HepG2 (cell line): ENCODE measurements at regions not wholly inside any gene's neighbourhood (a gene's known extent, or its start where the extent isn't known, plus 50 kb on each side); places are given as distances from the start of the nearest gene placed in this dataset.

Source experiments
- ATAC-seq: fragments of 200-7000 bp; cut with Tn5 transposase; 3 replicates; pipeline ENCODE4 v1.9.1; 2020; ENCODE audit warnings: mild to moderate bottlenecking, moderate library complexity
- BruUV-seq: library from RNA; stranded (reverse); fragments of 400-500 nt; replicated peaks from 2 replicates; lab custom pipeline; 2021; lab: Mats Ljungman, UMichigan
- CTCF ChIA-PET: fragments of 300-600 bp; formaldehyde crosslinking; extraction: SDS; loops from one replicate; lab custom pipeline; 2021; ENCODE audit warnings: low total read pairs, inconsistent platforms, low intra/inter-chr PET ratio; lab: Yijun Ruan, JAX
- POLR2A ChIA-PET: fragments of 350-600 bp; sonication (Branson Sonifier 250); formaldehyde crosslinking; loops from one replicate; lab custom pipeline; 2020; ENCODE audit warnings: antibody characterized with exemption, inconsistent platforms; lab: Yijun Ruan, JAX
- DNase-seq: peaks from one replicate; pipeline ENCODE4 v3.0.0-alpha.2; 2015; ENCODE audit warnings: low spot score
- FAIRE-seq: peaks from 3 replicates; lab custom pipeline; 2011; peaks lifted over from hg19 to GRCh38; lab: Jason Lieb, UNC
- H2AFZ ChIP-seq: one replicate; pipeline ENCODE4 v1.6.1; 2011; ENCODE audit warnings: low read length, inconsistent platforms
- H3K27ac ChIP-seq: fragments of 300-600 bp; 3 replicates; pipeline ENCODE4 v1.8.0; 2011; ENCODE audit warnings: mixed run types, mild to moderate bottlenecking, mixed read lengths, low read length, inconsistent platforms; ENCODE audit not compliant: insufficient read depth; ENCODE audit errors: extremely low read length
- H3K27me3 ChIP-seq, 2 experiments: fragments of 200-600 bp in 1 of 2; 2 replicates in 1 of 2; 3 replicates in 1 of 2; pipeline versions ENCODE4 v1.6.0 to v1.8.0; 2011; ENCODE audit warnings: low read length in 2 of 2, mild to moderate bottlenecking in 2 of 2, moderate library complexity in 2 of 2, inconsistent platforms in 1 of 2; ENCODE audit not compliant: insufficient read depth in 2 of 2, control insufficient read depth in 1 of 2
- H3K36me3 ChIP-seq, 2 experiments: fragments of 200-600 bp in 1 of 2; replicated peaks in 1 of 2; 2 replicates in 1 of 2; 3 replicates in 1 of 2; pipeline versions ENCODE4 v1.5.1 to v1.8.0; 2011; ENCODE audit warnings: low read length in 2 of 2, inconsistent platforms in 1 of 2; ENCODE audit not compliant: insufficient read depth in 2 of 2, control insufficient read depth in 1 of 2
- H3K4me1 ChIP-seq: 2 replicates; pipeline ENCODE4 v1.5.1; 2012; ENCODE audit warnings: low read length, inconsistent platforms; ENCODE audit not compliant: insufficient read depth
- H3K4me2 ChIP-seq: 2 replicates; pipeline ENCODE4 v1.6.0; 2011; ENCODE audit warnings: low read depth, low read length, inconsistent platforms
- H3K4me3 ChIP-seq, 3 experiments: fragments of 200-600 bp in 1 of 3; sonication (generic), shearing (Covaris generic) in 1 of 3; replicated peaks in 1 of 3; 2 replicates each; pipeline ENCODE4 v1.5.1; 2011 to 2016; ENCODE audit warnings: low read length in 3 of 3, inconsistent platforms in 2 of 3, low read depth in 2 of 3, mild to moderate bottlenecking in 2 of 3, control low read depth in 1 of 3, mixed read lengths in 1 of 3; ENCODE audit not compliant: insufficient read depth in 1 of 3
- H3K79me2 ChIP-seq: one replicate; pipeline ENCODE4 v1.6.1; 2011; ENCODE audit warnings: low read length, inconsistent platforms; ENCODE audit not compliant: insufficient read depth
- H3K9ac ChIP-seq: 2 replicates; pipeline ENCODE4 v1.6.0; 2011; ENCODE audit warnings: mild to moderate bottlenecking, low read depth, low read length, inconsistent platforms; ENCODE audit not compliant: insufficient read depth
- H3K9me3 ChIP-seq: 2 replicates; pipeline ENCODE4 v1.5.1; 2012; ENCODE audit warnings: mild to moderate bottlenecking, low read length
- H4K20me1 ChIP-seq: 2 replicates; pipeline ENCODE4 v1.6.0; 2011; ENCODE audit warnings: inconsistent platforms, mild to moderate bottlenecking, low read length, moderate library complexity; ENCODE audit not compliant: insufficient read depth
- ISX ChIP-seq: sonication (generic); formaldehyde crosslinking; conservative IDR thresholded peaks from 2 replicates; pipeline ENCODE4 v1.5.0; 2020; ENCODE audit warnings: missing genetic modification reagents
- MIER3 ChIP-seq: IDR thresholded peaks from 2 replicates; pipeline ENCODE4 v1.6.1; 2016; ENCODE audit warnings: missing compliant biosample characterization, borderline replicate concordance
- PAWR ChIP-seq: sonication (generic); formaldehyde crosslinking; IDR thresholded peaks from 2 replicates; pipeline ENCODE4 v1.4.0; 2020; ENCODE audit warnings: missing genetic modification reagents, mild to moderate bottlenecking, borderline replicate concordance
- PAX8 ChIP-seq: sonication (generic); formaldehyde crosslinking; IDR thresholded peaks from 2 replicates; pipeline ENCODE4 v1.8.0; 2022; ENCODE audit warnings: mild to moderate bottlenecking, missing genetic modification reagents, borderline replicate concordance
- RBAK ChIP-seq: sonication (generic); formaldehyde crosslinking; IDR thresholded peaks from 2 replicates; pipeline ENCODE4 v1.5.1; 2020; ENCODE audit warnings: mild to moderate bottlenecking, missing genetic modification reagents
- SRSF4 ChIP-seq: fragments of 200-400 bp; formaldehyde crosslinking; IDR thresholded peaks from one replicate; pipeline ENCODE4 v1.6.1; 2018; ENCODE audit warnings: mild to moderate bottlenecking, low read depth, low read length, moderate library complexity; ENCODE audit not compliant: poor library complexity, severe bottlenecking
- U2AF2 ChIP-seq: fragments of 200-400 bp; formaldehyde crosslinking; IDR thresholded peaks from 2 replicates; pipeline ENCODE4 v1.6.1; 2017; ENCODE audit warnings: low read depth, mild to moderate bottlenecking, low read length
- ZNF619 ChIP-seq: sonication (generic); formaldehyde crosslinking; IDR thresholded peaks from 2 replicates; pipeline ENCODE4 v1.4.0; 2020; ENCODE audit warnings: mild to moderate bottlenecking, missing genetic modification reagents
- ZNF749 ChIP-seq: sonication (generic); formaldehyde crosslinking; IDR thresholded peaks from 2 replicates; pipeline ENCODE4 v1.8.0; 2022; ENCODE audit warnings: mild to moderate bottlenecking, missing genetic modification reagents, moderate library complexity, borderline replicate concordance
- ZNF83 ChIP-seq: sonication (generic); formaldehyde crosslinking; IDR thresholded peaks from 2 replicates; pipeline ENCODE4 v1.4.0; 2020; ENCODE audit warnings: missing genetic modification reagents, mild to moderate bottlenecking, borderline replicate concordance
- WGBS: methylation state at CpG from one replicate; pipeline ENCODE4 v1.1.6; 2017; ENCODE audit warnings: low lambda C conversion rate; 5-methylcytosine and 5-hydroxymethylcytosine counted together
- in situ Hi-C: cut with HindIII; loops from 2 replicates; pipeline ENCODE4 v1.10.0; 2017; ENCODE audit warnings: low pct_unique_long_range_greater_than_20kb; ENCODE audit not compliant: extremely low pct_ligation_motif_present
- intact Hi-C: fragments of 100-400 bp; cut with micrococcal nuclease; formaldehyde crosslinking; loops from one replicate; pipeline ENCODE4 v1.10.0; 2022; ENCODE audit not compliant: unreplicated experiment
- TF ChIP-seq, protein P1 (sequence below): sonication (generic); formaldehyde crosslinking; IDR thresholded peaks from 2 replicates; pipeline ENCODE4 v1.9.0; 2021; ENCODE audit warnings: mild to moderate bottlenecking, missing genetic modification reagents
- TF ChIP-seq, protein P2 (sequence below): sonication (generic); formaldehyde crosslinking; IDR thresholded peaks from 2 replicates; pipeline ENCODE4 v1.5.0; 2020; ENCODE audit warnings: missing genetic modification reagents
- TF ChIP-seq, protein P3 (sequence below): sonication (generic); formaldehyde crosslinking; conservative IDR thresholded peaks from 2 replicates; pipeline ENCODE4 v1.4.0; 2020; ENCODE audit warnings: missing genetic modification reagents
- TF ChIP-seq, protein P4 (sequence below): sonication (generic); formaldehyde crosslinking; conservative IDR thresholded peaks from 2 replicates; pipeline ENCODE4 v1.8.0; 2022; ENCODE audit warnings: missing genetic modification reagents

DNA sequence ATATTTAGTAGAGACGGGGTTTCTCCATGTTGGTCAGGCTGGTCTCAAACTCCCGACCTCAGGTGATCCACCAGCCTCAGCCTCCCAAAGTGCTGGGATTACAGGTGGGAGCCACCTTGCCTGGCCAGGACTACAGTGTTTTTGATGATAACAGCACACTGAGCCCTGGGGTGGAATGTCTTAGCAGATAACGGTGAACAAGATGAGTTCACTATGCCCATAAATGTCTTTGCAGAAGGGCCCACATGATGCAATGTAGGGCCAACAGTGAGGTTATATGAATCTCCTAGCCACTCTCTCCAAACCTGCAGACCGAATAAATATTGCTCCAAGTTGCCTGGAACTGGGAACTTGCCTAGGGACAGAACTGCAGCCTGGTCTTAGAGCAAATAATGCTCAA is 235.1 kb downstream of the COG6 start:
- ATAC-seq (no peak), DNase-seq (no peak), FAIRE-seq (no peak)
- H3K27ac ChIP-seq, result no peak overlapping the region
- WGBS, result 24% methylated on average over 3 of the region's 4 CpGs
- no peaks in the 10 kb centered on the region for H3K36me3 ChIP-seq
- H4K20me1 ChIP-seq, result no peaks in the 10 kb centered on the region
- H3K4me2 ChIP-seq, result no peak overlapping the region
- no peak overlapping the region for H2AFZ ChIP-seq
- in situ Hi-C loops (no loop called here), intact Hi-C loops (no loop called here)
- 0 out of 5 replicates have a peak, but pooled peaks cover 0 to 1% of the 10 kb centered on the region in 2 experiments for H3K27me3 ChIP-seq
- POLR2A ChIA-PET, result no interaction called here
- CTCF ChIA-PET, result no interaction called here
- BruUV-seq, result no TSS peak
- no peaks in the 10 kb centered on the region for H3K4me1 ChIP-seq
- no peak overlapping the region for H3K4me3 ChIP-seq
- no peak overlapping the region for H3K9ac ChIP-seq
- no peaks in the 10 kb centered on the region for H3K9me3 ChIP-seq
- no peaks in the 10 kb centered on the region for H3K79me2 ChIP-seq
- TF ChIP-seq RBAK (CRISPR knock-in tag) (no peak), ZNF83 (no peak), ISX (CRISPR knock-in tag) (no peak), SRSF4 (no peak), U2AF2 (no peak), ZNF619 (CRISPR knock-in tag) (no peak), ZNF749 (CRISPR knock-in tag) (no peak), PAWR (CRISPR knock-in tag) (no peak), PAX8 (CRISPR knock-in tag) (no peak), MIER3 (no peak)
- TF ChIP-seq, protein P1, sequence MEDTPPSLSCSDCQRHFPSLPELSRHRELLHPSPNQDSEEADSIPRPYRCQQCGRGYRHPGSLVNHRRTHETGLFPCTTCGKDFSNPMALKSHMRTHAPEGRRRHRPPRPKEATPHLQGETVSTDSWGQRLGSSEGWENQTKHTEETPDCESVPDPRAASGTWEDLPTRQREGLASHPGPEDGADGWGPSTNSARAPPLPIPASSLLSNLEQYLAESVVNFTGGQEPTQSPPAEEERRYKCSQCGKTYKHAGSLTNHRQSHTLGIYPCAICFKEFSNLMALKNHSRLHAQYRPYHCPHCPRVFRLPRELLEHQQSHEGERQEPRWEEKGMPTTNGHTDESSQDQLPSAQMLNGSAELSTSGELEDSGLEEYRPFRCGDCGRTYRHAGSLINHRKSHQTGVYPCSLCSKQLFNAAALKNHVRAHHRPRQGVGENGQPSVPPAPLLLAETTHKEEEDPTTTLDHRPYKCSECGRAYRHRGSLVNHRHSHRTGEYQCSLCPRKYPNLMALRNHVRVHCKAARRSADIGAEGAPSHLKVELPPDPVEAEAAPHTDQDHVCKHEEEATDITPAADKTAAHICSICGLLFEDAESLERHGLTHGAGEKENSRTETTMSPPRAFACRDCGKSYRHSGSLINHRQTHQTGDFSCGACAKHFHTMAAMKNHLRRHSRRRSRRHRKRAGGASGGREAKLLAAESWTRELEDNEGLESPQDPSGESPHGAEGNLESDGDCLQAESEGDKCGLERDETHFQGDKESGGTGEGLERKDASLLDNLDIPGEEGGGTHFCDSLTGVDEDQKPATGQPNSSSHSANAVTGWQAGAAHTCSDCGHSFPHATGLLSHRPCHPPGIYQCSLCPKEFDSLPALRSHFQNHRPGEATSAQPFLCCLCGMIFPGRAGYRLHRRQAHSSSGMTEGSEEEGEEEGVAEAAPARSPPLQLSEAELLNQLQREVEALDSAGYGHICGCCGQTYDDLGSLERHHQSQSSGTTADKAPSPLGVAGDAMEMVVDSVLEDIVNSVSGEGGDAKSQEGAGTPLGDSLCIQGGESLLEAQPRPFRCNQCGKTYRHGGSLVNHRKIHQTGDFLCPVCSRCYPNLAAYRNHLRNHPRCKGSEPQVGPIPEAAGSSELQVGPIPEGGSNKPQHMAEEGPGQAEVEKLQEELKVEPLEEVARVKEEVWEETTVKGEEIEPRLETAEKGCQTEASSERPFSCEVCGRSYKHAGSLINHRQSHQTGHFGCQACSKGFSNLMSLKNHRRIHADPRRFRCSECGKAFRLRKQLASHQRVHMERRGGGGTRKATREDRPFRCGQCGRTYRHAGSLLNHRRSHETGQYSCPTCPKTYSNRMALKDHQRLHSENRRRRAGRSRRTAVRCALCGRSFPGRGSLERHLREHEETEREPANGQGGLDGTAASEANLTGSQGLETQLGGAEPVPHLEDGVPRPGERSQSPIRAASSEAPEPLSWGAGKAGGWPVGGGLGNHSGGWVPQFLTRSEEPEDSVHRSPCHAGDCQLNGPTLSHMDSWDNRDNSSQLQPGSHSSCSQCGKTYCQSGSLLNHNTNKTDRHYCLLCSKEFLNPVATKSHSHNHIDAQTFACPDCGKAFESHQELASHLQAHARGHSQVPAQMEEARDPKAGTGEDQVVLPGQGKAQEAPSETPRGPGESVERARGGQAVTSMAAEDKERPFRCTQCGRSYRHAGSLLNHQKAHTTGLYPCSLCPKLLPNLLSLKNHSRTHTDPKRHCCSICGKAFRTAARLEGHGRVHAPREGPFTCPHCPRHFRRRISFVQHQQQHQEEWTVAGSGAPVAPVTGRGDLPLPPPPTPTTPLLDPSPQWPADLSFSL, result no peak
- TF ChIP-seq, protein P2, sequence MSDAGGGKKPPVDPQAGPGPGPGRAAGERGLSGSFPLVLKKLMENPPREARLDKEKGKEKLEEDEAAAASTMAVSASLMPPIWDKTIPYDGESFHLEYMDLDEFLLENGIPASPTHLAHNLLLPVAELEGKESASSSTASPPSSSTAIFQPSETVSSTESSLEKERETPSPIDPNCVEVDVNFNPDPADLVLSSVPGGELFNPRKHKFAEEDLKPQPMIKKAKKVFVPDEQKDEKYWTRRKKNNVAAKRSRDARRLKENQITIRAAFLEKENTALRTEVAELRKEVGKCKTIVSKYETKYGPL (CRISPR knock-in tag), result no peak
- TF ChIP-seq, protein P3, sequence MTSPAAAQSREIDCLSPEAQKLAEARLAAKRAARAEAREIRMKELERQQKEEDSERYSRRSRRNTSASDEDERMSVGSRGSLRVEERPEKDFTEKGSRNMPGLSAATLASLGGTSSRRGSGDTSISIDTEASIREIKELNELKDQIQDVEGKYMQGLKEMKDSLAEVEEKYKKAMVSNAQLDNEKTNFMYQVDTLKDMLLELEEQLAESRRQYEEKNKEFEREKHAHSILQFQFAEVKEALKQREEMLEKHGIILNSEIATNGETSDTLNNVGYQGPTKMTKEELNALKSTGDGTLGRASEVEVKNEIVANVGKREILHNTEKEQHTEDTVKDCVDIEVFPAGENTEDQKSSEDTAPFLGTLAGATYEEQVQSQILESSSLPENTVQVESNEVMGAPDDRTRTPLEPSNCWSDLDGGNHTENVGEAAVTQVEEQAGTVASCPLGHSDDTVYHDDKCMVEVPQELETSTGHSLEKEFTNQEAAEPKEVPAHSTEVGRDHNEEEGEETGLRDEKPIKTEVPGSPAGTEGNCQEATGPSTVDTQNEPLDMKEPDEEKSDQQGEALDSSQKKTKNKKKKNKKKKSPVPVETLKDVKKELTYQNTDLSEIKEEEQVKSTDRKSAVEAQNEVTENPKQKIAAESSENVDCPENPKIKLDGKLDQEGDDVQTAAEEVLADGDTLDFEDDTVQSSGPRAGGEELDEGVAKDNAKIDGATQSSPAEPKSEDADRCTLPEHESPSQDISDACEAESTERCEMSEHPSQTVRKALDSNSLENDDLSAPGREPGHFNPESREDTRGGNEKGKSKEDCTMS (CRISPR knock-in tag), result no peak
- TF ChIP-seq, protein P4, sequence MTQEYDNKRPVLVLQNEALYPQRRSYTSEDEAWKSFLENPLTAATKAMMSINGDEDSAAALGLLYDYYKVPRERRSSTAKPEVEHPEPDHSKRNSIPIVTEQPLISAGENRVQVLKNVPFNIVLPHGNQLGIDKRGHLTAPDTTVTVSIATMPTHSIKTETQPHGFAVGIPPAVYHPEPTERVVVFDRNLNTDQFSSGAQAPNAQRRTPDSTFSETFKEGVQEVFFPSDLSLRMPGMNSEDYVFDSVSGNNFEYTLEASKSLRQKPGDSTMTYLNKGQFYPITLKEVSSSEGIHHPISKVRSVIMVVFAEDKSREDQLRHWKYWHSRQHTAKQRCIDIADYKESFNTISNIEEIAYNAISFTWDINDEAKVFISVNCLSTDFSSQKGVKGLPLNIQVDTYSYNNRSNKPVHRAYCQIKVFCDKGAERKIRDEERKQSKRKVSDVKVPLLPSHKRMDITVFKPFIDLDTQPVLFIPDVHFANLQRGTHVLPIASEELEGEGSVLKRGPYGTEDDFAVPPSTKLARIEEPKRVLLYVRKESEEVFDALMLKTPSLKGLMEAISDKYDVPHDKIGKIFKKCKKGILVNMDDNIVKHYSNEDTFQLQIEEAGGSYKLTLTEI (CRISPR knock-in tag), result no peak
